ENCODE measurements at regions not wholly inside any gene's neighbourhood (a gene's known extent, or its start where the extent isn't known, plus 50 kb on each side); places are given as distances from the start of the nearest gene placed in this dataset.

DNA sequence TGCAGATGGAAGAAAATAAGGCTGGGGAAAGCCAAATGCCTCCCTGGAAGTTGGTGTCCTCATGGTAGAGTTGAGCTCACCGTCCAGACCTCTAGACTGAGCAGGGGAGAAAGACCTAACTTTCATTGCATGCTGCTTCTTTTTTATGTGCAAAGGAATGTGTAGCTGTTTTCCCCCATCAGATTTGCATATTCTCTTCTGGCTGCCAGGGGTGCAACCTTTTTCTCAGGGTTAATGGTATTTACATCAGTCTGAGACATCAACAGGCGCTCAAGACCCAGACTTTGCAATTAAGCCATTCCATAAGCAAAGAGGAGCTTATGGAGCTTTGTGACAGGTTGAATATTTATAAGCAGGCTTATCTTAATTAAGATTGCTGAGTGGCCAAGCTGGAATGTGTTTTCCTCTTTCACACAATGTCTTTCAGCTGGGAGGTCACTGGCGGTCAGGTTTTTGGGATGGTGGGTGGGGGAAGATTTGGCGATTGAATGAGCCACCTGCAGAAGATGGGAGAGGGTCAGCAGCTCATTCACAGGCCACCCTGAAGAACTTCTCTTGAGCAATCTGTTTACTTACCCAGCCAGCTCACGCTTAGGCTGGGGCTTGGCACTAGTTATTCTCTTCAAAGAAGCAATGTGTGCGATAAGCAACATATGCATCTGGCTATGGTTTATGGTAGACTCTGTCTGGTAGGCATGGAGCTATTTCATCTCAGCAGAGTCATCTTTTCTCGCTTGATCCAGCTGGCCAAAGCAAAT lies 88.6 kb downstream of the SCP2D1 start (continued):
- TF ChIP-seq, protein P1, sequence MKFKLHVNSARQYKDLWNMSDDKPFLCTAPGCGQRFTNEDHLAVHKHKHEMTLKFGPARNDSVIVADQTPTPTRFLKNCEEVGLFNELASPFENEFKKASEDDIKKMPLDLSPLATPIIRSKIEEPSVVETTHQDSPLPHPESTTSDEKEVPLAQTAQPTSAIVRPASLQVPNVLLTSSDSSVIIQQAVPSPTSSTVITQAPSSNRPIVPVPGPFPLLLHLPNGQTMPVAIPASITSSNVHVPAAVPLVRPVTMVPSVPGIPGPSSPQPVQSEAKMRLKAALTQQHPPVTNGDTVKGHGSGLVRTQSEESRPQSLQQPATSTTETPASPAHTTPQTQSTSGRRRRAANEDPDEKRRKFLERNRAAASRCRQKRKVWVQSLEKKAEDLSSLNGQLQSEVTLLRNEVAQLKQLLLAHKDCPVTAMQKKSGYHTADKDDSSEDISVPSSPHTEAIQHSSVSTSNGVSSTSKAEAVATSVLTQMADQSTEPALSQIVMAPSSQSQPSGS (IDR thresholded peaks at IDR 0.05; ENCODE audit: low read length): no peak
- TF ChIP-seq GTF2F1 (IDR thresholded peaks at IDR 0.05; ENCODE audit: borderline replicate concordance, low read depth, low read length): no peak
- TF ChIP-seq, protein P2, sequence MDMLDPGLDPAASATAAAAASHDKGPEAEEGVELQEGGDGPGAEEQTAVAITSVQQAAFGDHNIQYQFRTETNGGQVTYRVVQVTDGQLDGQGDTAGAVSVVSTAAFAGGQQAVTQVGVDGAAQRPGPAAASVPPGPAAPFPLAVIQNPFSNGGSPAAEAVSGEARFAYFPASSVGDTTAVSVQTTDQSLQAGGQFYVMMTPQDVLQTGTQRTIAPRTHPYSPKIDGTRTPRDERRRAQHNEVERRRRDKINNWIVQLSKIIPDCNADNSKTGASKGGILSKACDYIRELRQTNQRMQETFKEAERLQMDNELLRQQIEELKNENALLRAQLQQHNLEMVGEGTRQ (IDR thresholded peaks at IDR 0.05; ENCODE audit: low read length): no peak
- TF ChIP-seq CREB1 (IDR thresholded peaks at IDR 0.05): no peak
- no peak for TF ChIP-seq CTBP2 (IDR thresholded peaks at IDR 0.05; ENCODE audit: borderline replicate concordance, insufficient read depth, insufficient read length, low read length)
- no peak for TF ChIP-seq EGR1 (IDR thresholded peaks at IDR 0.05; ENCODE audit: borderline replicate concordance, low read depth, low read length)

Measured in H1 (cell line).